Pulmonary artery endothelial cell (primary cell): ENCODE measurements at regions not wholly inside any gene's neighbourhood (a gene's known extent, or its start where the extent isn't known, plus 50 kb on each side); places are given as distances from the start of the nearest gene placed in this dataset.

Experiments used
- DNase-seq: peaks from one replicate; pipeline ENCODE4 v3.0.0-alpha.2; 2011; ENCODE audit warnings: low read depth, low spot score

GRCh38 chr2:41763141-41763540 lies 284.7 kb upstream of the PKDCC start:
- DNase-seq = no peak

- no peak for DNase-seq
Measured at GRCh38 chr2:41764131-41764530, 283.7 kb upstream of the PKDCC start.

DNA sequence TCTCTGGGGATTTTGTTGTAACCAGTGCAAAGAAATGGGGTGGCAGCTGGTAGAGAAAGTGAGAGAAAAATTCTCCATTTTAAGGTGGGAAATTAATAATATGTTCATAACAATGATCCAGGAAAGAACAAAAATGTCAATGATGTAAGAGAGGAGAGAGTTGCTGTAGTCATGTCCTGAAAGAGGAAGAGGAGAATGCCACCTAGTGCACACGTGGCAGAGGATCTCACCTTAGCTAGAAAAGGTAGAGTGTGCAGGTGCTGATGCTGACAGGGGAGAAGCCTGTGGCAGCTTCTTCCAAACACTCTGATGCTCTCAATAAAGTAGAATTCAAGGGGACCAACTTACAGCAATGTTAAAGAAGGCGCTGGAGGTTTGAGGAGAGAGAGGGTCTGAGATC lies 282.9 kb upstream of the PKDCC start:
- DNase-seq = no peak

DNA sequence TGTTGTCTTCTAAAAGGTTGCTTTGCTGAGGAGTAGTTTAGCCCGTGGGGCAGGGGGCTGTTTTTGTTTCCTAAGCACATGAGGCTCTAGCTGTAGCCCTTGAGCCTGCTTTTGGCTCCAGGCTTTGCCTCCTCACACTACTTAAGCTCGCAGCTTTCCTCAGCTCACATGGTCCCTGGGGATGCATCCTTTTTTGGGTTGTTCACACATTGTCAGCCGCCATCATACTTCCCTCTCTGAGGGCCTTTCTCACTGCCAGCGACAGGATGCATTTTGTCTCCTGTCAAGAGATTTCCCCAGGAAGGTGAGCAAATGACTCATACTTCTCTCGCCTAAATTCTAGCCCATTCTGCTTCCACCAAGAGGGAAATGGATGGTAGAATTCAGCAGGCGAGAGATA lies 279.5 kb upstream of the PKDCC start:
- no peak for DNase-seq

DNA sequence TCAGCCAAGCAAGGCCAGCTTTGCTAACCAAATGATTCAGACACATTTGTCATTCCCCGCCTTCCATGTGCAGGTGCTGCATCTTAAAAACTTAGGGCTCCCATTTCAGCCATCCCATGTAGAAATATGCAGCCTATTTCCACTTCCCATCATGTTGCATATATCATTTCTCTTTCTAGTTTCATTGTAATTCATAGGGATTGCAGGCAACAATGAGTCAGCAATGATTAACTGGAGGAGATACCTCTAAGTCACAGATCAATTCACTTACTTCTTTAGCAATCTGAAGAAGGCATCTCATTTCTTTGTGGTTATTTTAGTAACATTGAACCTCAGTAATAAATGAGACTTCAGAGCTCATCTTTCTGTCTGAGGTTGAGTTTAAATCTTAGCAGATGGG lies 276.1 kb upstream of the PKDCC start:
- no peak for DNase-seq

GRCh38 chr2:41772697-41773096 lies 275.1 kb upstream of the PKDCC start:
- DNase-seq = no peak

DNA sequence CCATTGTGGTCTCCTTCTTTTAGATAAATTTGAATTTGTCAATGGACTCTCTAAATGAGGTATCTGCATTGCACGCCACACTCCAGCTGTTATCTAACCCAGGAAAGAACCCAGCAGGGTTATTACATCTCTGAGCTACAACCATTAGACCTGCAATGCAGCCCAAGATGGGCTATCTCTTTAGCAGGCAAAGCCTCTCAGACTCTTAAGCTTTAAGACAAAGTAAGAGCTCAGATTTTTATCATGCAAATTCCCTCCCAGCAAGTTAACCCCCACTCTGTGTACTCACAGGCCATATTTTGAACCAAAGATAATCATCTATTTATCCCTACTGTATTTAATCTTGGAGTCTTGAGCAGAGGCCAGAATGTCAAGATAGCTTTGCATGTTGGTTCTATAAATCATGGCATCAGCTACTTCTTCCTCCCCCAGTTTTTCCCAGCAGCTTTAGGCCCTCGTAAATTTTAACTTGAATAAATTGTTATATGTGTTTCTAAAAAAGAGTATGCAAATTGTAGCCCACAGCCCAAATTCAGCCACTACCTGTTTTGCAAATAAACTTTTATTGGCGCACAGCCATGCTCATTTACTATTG lies 273.7 kb upstream of the PKDCC start:
- no peak for DNase-seq

- no peak for DNase-seq
Measured at GRCh38 chr2:41775366-41776025, 272.3 kb upstream of the PKDCC start.

DNA sequence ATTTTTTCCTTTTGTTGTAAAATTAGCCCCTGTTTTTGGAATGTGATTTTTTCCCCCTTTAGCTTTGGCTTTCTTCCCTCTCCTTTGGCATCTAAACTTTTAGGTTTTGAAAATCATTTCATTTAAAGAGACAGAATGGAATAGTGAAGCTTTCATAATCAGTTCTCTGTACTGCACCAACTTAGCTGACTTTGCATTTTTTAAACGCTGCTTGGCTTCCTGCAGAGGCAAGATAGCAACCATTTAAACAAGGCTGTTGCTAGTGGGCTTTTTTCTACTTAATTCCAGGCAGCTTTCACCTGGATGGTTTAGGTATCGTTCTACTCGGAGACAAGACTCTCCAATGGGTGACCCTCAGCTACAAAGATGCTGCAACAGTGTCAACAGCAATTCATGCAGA lies 267.9 kb upstream of the PKDCC start:
- no peak for DNase-seq

GRCh38 chr2:41782306-41783158 lies 265.3 kb upstream of the PKDCC start:
- DNase-seq = no peak

GRCh38 chr2:41784496-41784895 lies 263.3 kb upstream of the PKDCC start:
- DNase-seq = no peak

DNA sequence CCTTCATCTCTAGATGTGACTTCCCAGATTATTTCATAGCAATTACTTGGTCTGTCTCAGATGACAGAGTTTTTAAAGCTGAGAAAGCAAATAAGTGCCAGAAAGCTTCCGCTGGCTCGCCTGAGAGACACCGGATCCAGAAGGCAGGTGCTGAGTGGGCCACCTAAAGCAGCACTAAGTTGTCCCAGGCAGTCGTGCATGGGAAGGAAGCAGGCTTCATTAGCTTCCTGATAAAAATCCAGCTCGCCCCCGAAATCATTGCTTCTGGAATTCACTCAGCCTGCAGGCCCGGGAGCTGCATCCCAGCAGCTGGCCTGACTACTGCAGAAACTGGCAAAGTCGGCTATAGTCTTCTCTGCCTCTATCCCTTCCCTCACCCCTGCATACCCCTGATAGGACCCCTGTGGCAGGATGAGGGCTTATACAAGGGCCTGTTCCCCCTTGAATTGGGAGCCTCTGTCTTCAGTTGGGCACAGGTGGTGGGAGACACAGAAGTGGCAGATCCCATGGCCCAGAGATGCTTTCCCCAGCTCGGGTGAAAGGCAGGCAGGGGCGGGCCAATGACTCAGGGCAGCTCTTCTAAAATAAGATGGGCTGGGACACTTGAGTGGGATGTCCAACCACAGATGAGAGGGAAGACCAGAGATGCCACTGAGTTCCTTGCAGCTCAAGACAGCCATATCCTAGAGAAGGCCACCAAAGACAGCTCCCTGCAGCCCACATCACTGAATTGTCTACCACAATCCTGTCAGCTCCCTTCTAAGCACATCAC lies 262.4 kb upstream of the PKDCC start:
- DNase-seq = no peak

- DNase-seq = no peak
Measured at GRCh38 chr2:41791523-41791922, 256.3 kb upstream of the PKDCC start.

DNA sequence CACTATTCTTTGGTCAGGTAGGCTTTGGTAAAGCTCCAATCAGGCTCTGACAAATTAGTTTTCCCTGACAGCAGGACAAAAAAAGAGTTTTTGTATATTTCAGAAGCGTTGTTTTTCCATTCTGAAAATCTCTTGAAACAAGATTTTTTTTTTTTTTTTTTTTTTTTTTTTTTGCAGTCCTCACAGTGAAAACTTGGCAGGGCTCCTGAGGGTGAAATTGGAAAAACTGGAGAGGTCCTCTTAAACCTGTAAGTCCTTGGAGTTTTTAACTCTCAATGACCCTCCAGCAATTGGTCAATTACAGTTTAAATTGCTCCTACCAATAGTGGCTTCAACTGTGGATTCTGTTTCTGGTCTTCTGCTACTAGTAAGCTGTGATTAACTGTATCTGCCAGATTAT lies 244.5 kb upstream of the PKDCC start:
- DNase-seq = no peak

DNA sequence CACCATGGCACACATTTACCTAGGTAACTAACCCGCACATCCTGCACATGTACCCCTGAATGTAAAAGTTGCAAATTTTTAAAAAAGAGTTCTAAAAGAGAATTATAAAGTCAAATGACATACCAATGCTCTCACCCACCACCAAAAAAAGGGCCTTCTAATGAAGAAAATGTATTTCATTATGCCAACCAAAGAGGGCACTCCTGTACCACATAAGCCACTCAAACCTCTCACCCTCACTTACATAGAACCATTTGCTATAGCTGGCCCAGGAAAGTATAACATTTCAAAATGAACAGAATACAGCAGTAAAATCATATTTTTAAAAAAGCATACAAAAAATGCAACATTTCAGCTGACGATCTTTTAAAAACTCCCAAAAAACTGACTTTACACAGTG lies 241.5 kb upstream of the PKDCC start:
- DNase-seq = no peak

DNA sequence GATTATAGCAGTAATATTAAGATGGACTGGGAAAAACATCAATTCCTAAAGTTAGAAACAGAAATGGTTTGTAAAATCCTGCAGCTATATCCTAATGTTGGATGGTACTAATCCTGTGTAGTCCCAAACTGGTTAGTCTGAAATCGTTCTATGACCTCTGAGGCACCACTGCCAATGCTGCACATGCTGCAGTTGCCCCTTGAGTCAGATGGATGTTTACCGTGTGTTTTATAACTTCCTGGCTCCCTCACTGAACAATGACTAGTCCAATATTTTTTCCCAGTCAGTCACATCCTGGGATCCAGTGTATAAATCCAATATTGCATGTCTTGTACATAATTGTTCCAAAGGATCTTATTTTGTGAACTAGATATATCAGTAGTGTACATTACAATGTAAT lies 226.7 kb upstream of the PKDCC start:
- no peak for DNase-seq

DNA sequence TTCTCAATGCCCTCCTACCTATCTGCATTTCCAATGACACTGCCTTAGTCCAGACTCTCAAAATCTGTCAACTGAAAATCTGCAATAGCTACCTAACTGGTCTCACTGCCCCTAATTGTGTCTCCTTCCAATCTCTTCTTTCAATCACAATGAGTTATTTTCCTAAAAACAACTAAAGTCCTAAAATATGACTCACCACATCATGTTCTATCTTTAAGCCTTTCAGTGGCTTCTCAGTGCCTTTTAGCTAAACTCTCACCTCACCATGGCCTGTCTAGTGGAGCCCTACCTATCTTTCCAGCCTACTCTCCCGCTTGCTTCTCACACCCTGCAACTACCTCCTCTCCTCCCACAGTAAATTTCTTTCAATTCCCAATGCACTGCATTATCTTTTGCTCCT lies 220.9 kb upstream of the PKDCC start:
- DNase-seq = no peak

DNA sequence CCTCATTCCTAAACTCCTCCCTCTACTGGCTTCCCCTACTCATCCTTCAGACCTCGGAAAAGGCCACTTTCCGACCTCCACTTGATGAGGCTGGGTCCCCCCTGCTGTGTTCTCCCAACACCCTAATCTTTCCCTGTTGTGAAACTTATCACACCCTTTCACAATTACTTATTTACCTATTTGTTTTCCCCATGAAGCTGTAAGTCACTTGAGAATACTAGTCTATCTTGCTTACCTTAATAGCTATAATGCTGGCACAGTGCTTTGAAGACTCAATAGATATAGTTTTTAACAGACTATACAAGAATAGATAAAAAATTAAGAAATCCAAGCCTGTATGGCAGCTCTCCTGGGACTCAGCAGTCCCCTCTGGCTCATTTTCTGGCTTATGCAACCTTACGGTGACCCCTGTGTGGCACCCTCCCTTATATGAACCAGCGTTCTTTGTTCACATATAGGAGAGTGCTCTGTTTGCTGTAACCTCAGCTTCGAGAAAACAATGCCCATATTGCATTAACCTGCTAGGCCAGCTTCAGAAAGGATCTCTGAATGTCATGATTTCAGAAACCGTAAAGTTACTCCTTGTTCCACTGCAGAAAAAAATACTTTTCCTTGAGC lies 220.4 kb upstream of the PKDCC start:
- no peak for DNase-seq

- DNase-seq = no peak
Measured at GRCh38 chr2:41828052-41828643, 219.7 kb upstream of the PKDCC start.

DNA sequence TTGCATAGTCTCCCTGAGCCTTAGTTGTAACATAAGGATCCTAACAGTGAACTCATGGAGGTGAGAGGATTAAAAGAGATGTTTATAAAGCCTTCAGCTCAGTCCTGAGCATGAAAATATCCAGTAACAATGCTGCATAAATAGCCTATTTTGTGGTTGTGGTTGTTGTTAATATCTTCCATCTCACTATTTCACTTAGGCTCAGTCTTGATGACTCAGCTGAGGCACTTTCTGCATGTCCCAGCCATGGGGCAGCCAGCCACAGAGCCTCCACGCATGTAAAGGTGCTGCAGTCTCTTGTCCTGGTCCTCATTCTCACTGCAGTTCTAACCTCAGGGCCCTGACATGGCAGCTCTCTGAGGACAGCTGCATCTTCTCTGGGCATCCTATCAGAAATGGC lies 218.8 kb upstream of the PKDCC start:
- DNase-seq = no peak

- no peak for DNase-seq
Measured at GRCh38 chr2:41830600-41830999, 217.2 kb upstream of the PKDCC start.
